H9 (cell line): ENCODE measurements at regions not wholly inside any gene's neighbourhood (a gene's known extent, or its start where the extent isn't known, plus 50 kb on each side); places are given as distances from the start of the nearest gene placed in this dataset.

Experiments
- DNase-seq: peaks from one replicate; pipeline ENCODE4 v3.0.0-alpha.2; 2017
- H2AFZ ChIP-seq: one replicate; pipeline ENCODE4 v1.6.1; 2013; ENCODE audit warnings: mild to moderate bottlenecking, low read length, control low read depth, moderate library complexity
- H2AK5ac ChIP-seq: 2 replicates; pipeline ENCODE4 v1.6.1; 2013; ENCODE audit warnings: low read length, control low read depth, mixed read lengths; ENCODE audit not compliant: insufficient read length
- H2BK120ac ChIP-seq: one replicate; pipeline ENCODE4 v1.6.1; 2013; ENCODE audit warnings: low read depth, mild to moderate bottlenecking, low read length, control low read depth, inconsistent platforms; ENCODE audit not compliant: poor library complexity, severe bottlenecking
- H2BK12ac ChIP-seq: 2 replicates; pipeline ENCODE4 v1.6.1; 2013; ENCODE audit warnings: low read length, control low read depth, mixed read lengths, low read depth; ENCODE audit not compliant: insufficient read length
- H2BK15ac ChIP-seq: 2 replicates; pipeline ENCODE4 v1.6.1; 2013; ENCODE audit warnings: low read depth, low read length, control low read depth
- H2BK20ac ChIP-seq: one replicate; pipeline ENCODE4 v1.6.1; 2013; ENCODE audit warnings: low read depth, mild to moderate bottlenecking, low read length, control low read depth, inconsistent platforms; ENCODE audit not compliant: poor library complexity, severe bottlenecking
- H2BK5ac ChIP-seq: 2 replicates; pipeline ENCODE4 v1.6.1; 2013; ENCODE audit warnings: low read length, control low read depth, mixed read lengths; ENCODE audit not compliant: insufficient read length
- H3K14ac ChIP-seq: 2 replicates; pipeline ENCODE4 v1.6.1; 2013; ENCODE audit warnings: low read length, control low read depth; ENCODE audit not compliant: insufficient read depth
- H3K18ac ChIP-seq: 2 replicates; pipeline ENCODE4 v1.6.1; 2013; ENCODE audit warnings: low read depth, mild to moderate bottlenecking, mixed read lengths, low read length, control low read depth; ENCODE audit not compliant: insufficient read length
- H3K23ac ChIP-seq: 2 replicates; pipeline ENCODE4 v1.6.1; 2013; ENCODE audit warnings: low read length, control low read depth, mixed read lengths, low read depth; ENCODE audit not compliant: insufficient read length
- H3K23me2 ChIP-seq: 2 replicates; pipeline ENCODE4 v1.6.1; 2013; ENCODE audit warnings: low read depth, mild to moderate bottlenecking, mixed read lengths, low read length, control low read depth; ENCODE audit not compliant: insufficient read length, poor library complexity, severe bottlenecking
- H3K27ac ChIP-seq: 2 replicates; pipeline ENCODE4 v1.5.1; 2013; ENCODE audit warnings: low read length, control low read depth, mixed read lengths, low read depth; ENCODE audit not compliant: insufficient read length
- H3K27me3 ChIP-seq: 2 replicates; pipeline ENCODE4 v1.6.1; 2013; ENCODE audit warnings: low read length, control low read depth, inconsistent platforms; ENCODE audit not compliant: insufficient read depth
- H3K4ac ChIP-seq: 2 replicates; pipeline ENCODE4 v1.6.1; 2013; ENCODE audit warnings: low read depth, mild to moderate bottlenecking, control low read depth, inconsistent platforms, low read length, moderate library complexity
- H3K4me1 ChIP-seq: 2 replicates; pipeline ENCODE4 v1.6.1; 2013; ENCODE audit warnings: low read length, control low read depth, inconsistent platforms; ENCODE audit not compliant: insufficient read depth
- H3K4me2 ChIP-seq: 2 replicates; pipeline ENCODE4 v1.6.1; 2013; ENCODE audit warnings: low read length, control low read depth, mixed read lengths; ENCODE audit not compliant: insufficient read length, insufficient read depth
- H3K56ac ChIP-seq: 2 replicates; pipeline ENCODE4 v1.6.1; 2013; ENCODE audit warnings: low read depth, mild to moderate bottlenecking, mixed read lengths, low read length, control low read depth; ENCODE audit not compliant: insufficient read length
- H3K79me1 ChIP-seq: 2 replicates; pipeline ENCODE4 v1.6.1; 2013; ENCODE audit warnings: low read depth, mild to moderate bottlenecking, moderate library complexity, low read length, control low read depth, inconsistent platforms; ENCODE audit not compliant: insufficient read depth, poor library complexity, severe bottlenecking
- H3K79me2 ChIP-seq: 2 replicates; pipeline ENCODE4 v1.6.1; 2013; ENCODE audit warnings: low read length, control low read depth, inconsistent platforms; ENCODE audit not compliant: insufficient read depth
- H3K9ac ChIP-seq: 2 replicates; pipeline ENCODE4 v1.6.1; 2013; ENCODE audit warnings: low read length, control low read depth, mixed read lengths; ENCODE audit not compliant: insufficient read length; ENCODE audit errors: extremely low read depth
- H3K9me3 ChIP-seq: one replicate; pipeline ENCODE4 v1.6.1; 2013; ENCODE audit warnings: low read depth, low read length, inconsistent platforms; ENCODE audit not compliant: control insufficient read depth
- H3T11ph ChIP-seq: one replicate; pipeline ENCODE4 v1.6.1; 2013; ENCODE audit warnings: mild to moderate bottlenecking, low read length, control low read depth, inconsistent platforms
- H4K20me1 ChIP-seq: one replicate; pipeline ENCODE4 v1.6.1; 2013; ENCODE audit not compliant: control insufficient read depth, insufficient read length, insufficient read depth
- H4K5ac ChIP-seq: 2 replicates; pipeline ENCODE4 v1.6.1; 2013; ENCODE audit warnings: low read depth, mild to moderate bottlenecking, mixed read lengths, low read length, control low read depth; ENCODE audit not compliant: insufficient read length
- H4K8ac ChIP-seq: replicated peaks from 2 replicates; pipeline ENCODE4 v1.6.1; 2013; ENCODE audit warnings: low read length, control low read depth, mixed read lengths, low read depth; ENCODE audit not compliant: insufficient read length
- H4K91ac ChIP-seq: 2 replicates; pipeline ENCODE4 v1.6.1; 2013; ENCODE audit warnings: low read depth, mild to moderate bottlenecking, moderate library complexity, mixed read lengths, low read length, control low read depth; ENCODE audit not compliant: insufficient read length
- H3K27ac Mint-ChIP-seq, 3 experiments: 2 replicates in 2 of 3; 3 replicates in 1 of 3; pipeline ENCODE4 v1.8.0; 2020 to 2021; ENCODE audit warnings: mixed read lengths in 3 of 3, mild to moderate bottlenecking in 1 of 3, moderate library complexity in 1 of 3
- H3K27me3 Mint-ChIP-seq: 2 replicates; pipeline ENCODE4 v1.8.0; 2021; ENCODE audit warnings: low read depth, mild to moderate bottlenecking, moderate library complexity, mixed read lengths
- H3K36me3 Mint-ChIP-seq, 3 experiments: 2 replicates in 2 of 3; 3 replicates in 1 of 3; pipeline ENCODE4 v1.8.0; 2020 to 2021; ENCODE audit warnings: low read depth in 3 of 3, mixed read lengths in 3 of 3; ENCODE audit not compliant: insufficient read depth in 1 of 3
- H3K4me1 Mint-ChIP-seq, 2 experiments: 2 replicates each; pipeline ENCODE4 v1.8.0; 2020; ENCODE audit warnings: mixed read lengths in 2 of 2
- H3K4me3 Mint-ChIP-seq, 2 experiments: 2 replicates in 1 of 2; 3 replicates in 1 of 2; pipeline ENCODE4 v1.8.0; 2020 to 2021; ENCODE audit warnings: mild to moderate bottlenecking in 2 of 2, mixed read lengths in 2 of 2, moderate library complexity in 1 of 2
- H3K9me3 Mint-ChIP-seq, 2 experiments: 2 replicates in 1 of 2; 3 replicates in 1 of 2; pipeline ENCODE4 v1.8.0; 2020; ENCODE audit warnings: mild to moderate bottlenecking in 2 of 2, mixed read lengths in 2 of 2, moderate library complexity in 1 of 2
- CTCF ChIP-seq: fragments of 200-600 bp; sonication (generic); conservative IDR thresholded peaks from 3 replicates; pipeline ENCODE4 v1.8.0; 2021; ENCODE audit warnings: antibody characterized with exemption, mild to moderate bottlenecking
- WGBS: extraction: QIAGEN DNeasy Blood & Tissue Kit; methylation state at CpG from one replicate; pipeline ENCODE4 v1.1.7; 2013; ENCODE audit warnings: missing lambda C conversion rate, low lambda C conversion rate, mixed read lengths; ENCODE audit not compliant: insufficient read length; ENCODE audit errors: extremely low coverage; 5-methylcytosine and 5-hydroxymethylcytosine counted together

GRCh38 chr7:49010717-49011116, 86.4 kb downstream of the CDC14C start:
- H2BK20ac ChIP-seq: peak overlapping the region; percentile 75

More at GRCh38 chr7:49010717-49011116, 86.4 kb downstream of the CDC14C start:
- H3K79me1 ChIP-seq: no peaks in the 10 kb centered on the region
- no peak overlapping the region for H3K9ac ChIP-seq
- no peaks in the 10 kb centered on the region for H3K79me2 ChIP-seq
- H3K27me3 Mint-ChIP-seq: peaks cover 6% of the 10 kb centered on the region
- H2BK120ac ChIP-seq: no peak overlapping the region
- no peak overlapping the region for H4K8ac ChIP-seq
- H2AK5ac ChIP-seq: no peak overlapping the region
- no peaks in the 10 kb centered on the region for H3K27me3 ChIP-seq
- H3K23me2 ChIP-seq: no peaks in the 10 kb centered on the region
- H3K4me1 ChIP-seq: no peaks in the 10 kb centered on the region; the same call in 1 of the 2 replicates
- H3K56ac ChIP-seq: no peak overlapping the region
- no peak overlapping the region for H2BK15ac ChIP-seq
- H2BK12ac ChIP-seq: no peak overlapping the region
- no peak for DNase-seq
- H3K36me3 Mint-ChIP-seq: peaks cover 33 to 57% (median 43%) of the 10 kb centered on the region in 3 experiments
- H3K27ac ChIP-seq: no peak overlapping the region
- no peak overlapping the region for H2BK5ac ChIP-seq
- no peak overlapping the region for H3K4me2 ChIP-seq
- WGBS: no CpG with 5 or more reads among the region's 2 CpGs
- no peak overlapping the region for H2AFZ ChIP-seq
- no peak overlapping the region for H4K91ac ChIP-seq
- H3K4ac ChIP-seq: no peak overlapping the region
- H3T11ph ChIP-seq: no peak overlapping the region
- H4K20me1 ChIP-seq: no peaks in the 10 kb centered on the region
- no peak overlapping the region for H4K5ac ChIP-seq
- peak overlapping the region in 1 of 3 experiments; percentile 6; a peak in 1 of 7 replicates for H3K27ac Mint-ChIP-seq
- peaks cover 20 to 35% of the 10 kb centered on the region in 2 experiments for H3K4me1 Mint-ChIP-seq
- no peak overlapping the region for H3K18ac ChIP-seq
- peaks cover 43 to 45% of the 10 kb centered on the region in 2 experiments for H3K9me3 Mint-ChIP-seq
- no peak for TF ChIP-seq CTCF
- H3K23ac ChIP-seq: no peak overlapping the region
- no peak overlapping the region for H3K4me3 Mint-ChIP-seq
- H3K14ac ChIP-seq: no peak overlapping the region
- H3K9me3 ChIP-seq: no peaks in the 10 kb centered on the region
